Dendritic cell treated with granulocyte-macrophage colony-stimulating factor and Interleukin-4, amounts not matched to agents 40 ng/mL and 50 ng/mL, for 4 days (primary cell): ENCODE measurements at regions not wholly inside any gene's neighbourhood (a gene's known extent, or its start where the extent isn't known, plus 50 kb on each side); places are given as distances from the start of the nearest gene placed in this dataset.
"Not testable (repeated sequence)": the region's sequence is repeated elsewhere in the genome, so short reads cannot be mapped to it uniquely, and the experiment has no call there.

ENCODE experiments used
- H3K27ac Mint-ChIP-seq: one replicate; pipeline ENCODE4 v1.8.0; 2022; ENCODE audit warnings: mild to moderate bottlenecking, mixed read lengths
- H3K27me3 Mint-ChIP-seq: one replicate; pipeline ENCODE4 v1.8.0; 2022; ENCODE audit warnings: mild to moderate bottlenecking, mixed read lengths
- H3K36me3 Mint-ChIP-seq: one replicate; pipeline ENCODE4 v1.8.0; 2022; ENCODE audit warnings: low read depth, mixed read lengths
- H3K4me1 Mint-ChIP-seq: one replicate; pipeline ENCODE4 v1.8.0; 2022; ENCODE audit warnings: low read depth, mixed read lengths
- H3K4me3 Mint-ChIP-seq: one replicate; pipeline ENCODE4 v1.8.0; 2022; ENCODE audit warnings: mild to moderate bottlenecking, moderate library complexity, mixed read lengths
- H3K9me3 Mint-ChIP-seq: one replicate; pipeline ENCODE4 v1.8.0; 2022; ENCODE audit warnings: mixed read lengths
- intact Hi-C: fragments of 100-400 bp; cut with micrococcal nuclease; formaldehyde crosslinking; loops from one replicate; pipeline ENCODE4 v1.15.0; 2022

DNA sequence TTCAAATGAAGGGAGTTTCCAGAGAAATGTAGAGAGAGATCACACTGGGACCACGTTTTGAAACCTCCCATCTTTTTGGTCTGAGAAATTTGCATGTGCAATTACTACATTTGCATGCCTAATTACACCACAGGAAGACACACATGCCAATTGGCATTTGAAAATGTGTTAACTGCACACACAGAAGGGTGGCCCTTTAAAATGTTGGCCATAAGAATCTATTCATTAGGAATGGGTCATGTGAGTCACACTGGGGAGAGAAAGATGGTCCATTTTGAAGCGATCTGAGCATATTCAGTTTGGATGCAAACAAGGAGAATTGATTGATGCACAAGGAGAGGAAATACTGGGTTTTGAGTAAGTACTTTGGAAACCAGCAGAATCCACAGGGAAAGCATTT, 1407.1 kb upstream of the ACVR2A start:
- H3K4me3 Mint-ChIP-seq, result no peak overlapping the region
- no peaks in the 10 kb centered on the region for H3K4me1 Mint-ChIP-seq
- intact Hi-C loops, result no loop called here
- no peaks in the 10 kb centered on the region for H3K9me3 Mint-ChIP-seq
- H3K27me3 Mint-ChIP-seq, result no peaks in the 10 kb centered on the region
- H3K27ac Mint-ChIP-seq, result no peak overlapping the region
- no peaks in the 10 kb centered on the region for H3K36me3 Mint-ChIP-seq

DNA sequence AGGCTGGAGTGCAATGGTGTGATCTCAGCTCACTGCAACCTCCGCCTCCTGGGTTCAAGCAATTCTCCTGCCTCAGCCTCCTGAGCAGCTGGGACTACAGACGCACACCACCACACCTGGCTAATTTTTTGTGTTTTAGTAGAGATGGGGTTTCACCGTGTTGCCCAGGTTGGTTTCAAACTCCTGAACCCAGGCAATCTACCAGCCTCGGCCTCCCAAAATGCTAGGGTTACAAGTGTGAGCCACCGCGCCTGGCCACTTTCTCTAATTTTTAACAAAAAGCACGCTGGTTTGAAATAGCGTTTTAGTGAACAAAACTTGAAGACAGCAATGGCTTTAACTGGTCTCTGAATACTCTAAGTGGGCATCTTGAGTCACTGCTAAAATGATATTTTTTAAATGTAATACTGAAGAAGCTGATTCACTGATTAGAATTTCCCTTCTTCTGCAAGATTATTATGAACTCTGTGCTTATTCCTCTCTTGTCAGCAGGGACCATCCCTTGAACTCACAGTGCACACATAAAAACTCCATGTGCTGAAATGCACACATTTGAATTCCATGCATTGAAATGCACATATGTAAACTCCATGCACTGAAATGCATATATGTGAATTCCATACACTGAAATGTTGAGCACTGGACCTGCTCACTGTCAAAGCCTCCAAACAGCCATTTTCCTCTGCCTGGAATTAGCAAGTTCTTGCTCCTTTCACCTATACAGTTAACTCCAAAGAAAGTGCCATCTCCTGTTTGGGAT, 1411.5 kb upstream of the ACVR2A start:
- Mint-ChIP-seq H3K4me3 (no peak overlapping the region), H3K36me3 (no peaks in the 10 kb centered on the region), H3K27ac (no peak overlapping the region), H3K4me1 (no peaks in the 10 kb centered on the region), H3K27me3 (no peaks in the 10 kb centered on the region), H3K9me3 (no peaks in the 10 kb centered on the region)
- intact Hi-C loops, result no loop called here

DNA sequence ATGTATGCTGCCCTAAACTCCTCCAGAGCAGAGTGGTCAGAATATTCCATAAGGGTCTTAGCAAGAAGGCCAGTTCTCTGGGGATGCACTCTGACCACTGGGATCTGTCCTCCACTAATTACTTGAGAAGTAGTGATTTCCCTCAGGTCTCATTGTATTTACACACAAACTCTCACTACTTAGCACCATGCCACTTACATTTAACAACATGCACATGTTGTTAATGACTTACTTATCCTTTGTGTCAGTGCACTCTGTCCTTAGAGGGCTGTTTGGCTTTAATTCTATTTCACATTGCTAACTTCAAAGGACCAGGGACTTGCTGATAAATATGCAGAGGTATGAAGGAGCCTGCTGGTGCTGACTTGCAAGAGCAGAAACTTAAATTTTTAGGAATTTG, 1415.5 kb upstream of the ACVR2A start:
- no peaks in the 10 kb centered on the region for H3K4me1 Mint-ChIP-seq
- no peaks in the 10 kb centered on the region for H3K27me3 Mint-ChIP-seq
- no peaks in the 10 kb centered on the region for H3K9me3 Mint-ChIP-seq
- intact Hi-C loops, result no loop called here
- H3K4me3 Mint-ChIP-seq, result no peak overlapping the region
- H3K27ac Mint-ChIP-seq, result no peak overlapping the region
- H3K36me3 Mint-ChIP-seq, result no peaks in the 10 kb centered on the region

DNA sequence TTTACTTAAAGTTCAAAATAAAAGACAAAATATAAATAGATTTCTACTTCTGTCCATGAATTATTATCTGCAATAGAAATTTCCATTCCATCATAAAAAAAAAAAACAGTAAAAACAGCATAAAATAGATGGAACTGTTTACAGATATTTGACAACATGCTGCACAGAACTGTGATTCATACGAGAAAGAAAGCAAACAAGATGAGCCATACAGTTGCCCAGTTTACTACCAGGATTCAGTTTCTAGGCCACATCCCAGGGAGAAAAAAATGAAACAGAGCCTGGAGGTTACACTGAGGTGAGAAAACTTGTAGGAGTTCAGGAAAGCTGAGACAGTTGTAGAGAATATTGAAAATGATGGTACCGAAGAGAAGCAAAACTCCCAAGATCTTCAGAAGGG, 1426.9 kb upstream of the ACVR2A start:
- Mint-ChIP-seq H3K4me1 (no peaks in the 10 kb centered on the region), H3K27me3 (no peaks in the 10 kb centered on the region), H3K27ac (no peak overlapping the region), H3K4me3 (no peak overlapping the region), H3K36me3 (no peaks in the 10 kb centered on the region), H3K9me3 (no peaks in the 10 kb centered on the region)
- intact Hi-C loops, result no loop called here

DNA sequence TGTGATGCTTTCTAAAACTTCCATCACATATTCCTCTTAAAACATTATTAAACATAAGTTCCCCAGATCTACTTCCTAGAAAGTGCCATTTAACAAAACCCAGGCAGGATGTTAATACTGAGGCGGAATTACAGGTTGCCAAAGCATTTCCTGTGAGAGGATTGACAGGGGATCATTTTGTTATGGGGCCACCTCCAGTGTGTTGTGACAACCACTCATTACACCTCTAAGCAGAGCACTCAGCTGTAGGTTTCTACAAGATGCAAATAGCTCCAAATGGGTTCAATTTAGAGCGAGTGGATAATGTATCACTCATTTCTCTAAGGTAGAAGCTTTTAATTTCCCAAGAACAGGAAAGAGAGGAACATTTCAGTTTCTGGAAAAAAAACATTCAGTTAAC, 1429.5 kb upstream of the ACVR2A start:
- Mint-ChIP-seq H3K4me3 (no peak overlapping the region), H3K27ac (no peak overlapping the region), H3K27me3 (no peaks in the 10 kb centered on the region), H3K36me3 (no peaks in the 10 kb centered on the region), H3K9me3 (no peaks in the 10 kb centered on the region), H3K4me1 (no peaks in the 10 kb centered on the region)
- intact Hi-C loops, result no loop called here

DNA sequence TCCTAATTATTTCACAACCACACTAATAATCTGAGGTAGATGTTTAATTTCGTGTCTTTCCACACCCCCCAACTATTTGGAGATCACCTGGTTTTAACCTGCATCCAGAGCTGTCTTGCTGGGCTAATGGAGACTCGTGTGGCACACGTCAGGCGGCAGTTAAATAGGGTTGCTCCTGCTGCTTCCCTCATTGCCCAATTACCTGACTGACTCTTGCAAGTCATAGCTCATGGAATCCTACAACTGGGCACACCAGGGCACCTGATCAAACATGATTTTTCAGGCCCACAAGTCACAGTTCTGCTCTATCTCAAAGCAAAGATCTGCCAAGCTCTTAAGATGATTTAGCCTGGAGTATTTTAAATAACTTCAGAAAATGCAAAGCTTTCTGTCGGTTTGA, 1430.4 kb upstream of the ACVR2A start:
- Mint-ChIP-seq H3K4me3 (no peak overlapping the region), H3K4me1 (no peaks in the 10 kb centered on the region), H3K27ac (no peak overlapping the region), H3K9me3 (no peaks in the 10 kb centered on the region), H3K36me3 (no peaks in the 10 kb centered on the region), H3K27me3 (no peaks in the 10 kb centered on the region)
- intact Hi-C loops, result no loop called here

DNA sequence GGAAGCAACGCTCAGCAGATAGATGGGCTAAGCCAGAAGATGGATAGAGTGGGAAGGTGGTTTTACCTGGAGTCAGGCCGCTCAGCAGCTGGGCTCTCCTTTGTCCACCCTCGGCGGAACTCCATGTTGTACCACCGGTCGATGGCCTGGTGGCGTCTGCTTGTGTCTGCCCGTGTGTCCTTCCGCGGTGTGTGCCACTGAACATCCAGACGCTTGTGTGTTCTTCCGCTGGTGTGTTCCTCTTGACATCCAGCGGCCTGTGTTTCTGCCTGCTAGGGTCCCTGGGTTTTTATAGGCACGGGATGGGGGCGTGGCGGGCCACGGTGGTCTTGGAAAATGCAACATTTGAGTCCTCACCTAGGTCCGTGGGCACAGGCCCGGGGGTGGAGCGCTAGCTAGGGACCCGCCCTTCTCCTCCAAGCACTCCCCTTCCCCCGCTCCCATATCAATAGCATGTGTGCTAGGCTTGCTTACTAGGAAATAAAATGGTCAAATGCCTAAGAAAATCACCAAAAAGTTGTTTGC, 1431.7 kb upstream of the ACVR2A start:
- Mint-ChIP-seq H3K4me3 (no peak overlapping the region), H3K27me3 (no peaks in the 10 kb centered on the region), H3K27ac (no peak overlapping the region), H3K9me3 (no peaks in the 10 kb centered on the region), H3K4me1 (no peaks in the 10 kb centered on the region), H3K36me3 (no peaks in the 10 kb centered on the region)
- intact Hi-C loops, result no loop called here

DNA sequence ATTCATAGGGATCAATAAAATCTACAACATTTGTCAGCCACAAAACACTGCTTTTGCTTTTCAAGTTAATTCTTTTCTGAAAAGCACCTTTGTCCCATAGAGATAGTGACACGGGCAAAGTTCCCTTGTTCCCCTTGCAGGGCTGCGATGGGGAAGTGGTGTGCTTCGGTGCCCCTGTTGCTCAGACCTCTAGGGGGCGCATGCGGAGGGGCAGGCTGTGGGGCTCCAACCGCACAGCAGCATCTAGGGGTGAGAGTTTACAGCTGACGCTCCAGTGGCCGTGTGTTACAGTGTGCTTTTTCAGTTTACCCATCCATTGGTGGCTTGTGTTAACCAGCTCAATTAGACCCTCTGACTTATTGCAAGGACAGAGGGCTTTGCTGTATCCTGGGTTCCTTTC, 1432.2 kb upstream of the ACVR2A start:
- no peak overlapping the region for H3K4me3 Mint-ChIP-seq
- no peak overlapping the region for H3K27ac Mint-ChIP-seq
- H3K36me3 Mint-ChIP-seq, result no peaks in the 10 kb centered on the region
- intact Hi-C loops, result no loop called here
- H3K27me3 Mint-ChIP-seq, result no peaks in the 10 kb centered on the region
- H3K4me1 Mint-ChIP-seq, result no peaks in the 10 kb centered on the region
- no peaks in the 10 kb centered on the region for H3K9me3 Mint-ChIP-seq

DNA sequence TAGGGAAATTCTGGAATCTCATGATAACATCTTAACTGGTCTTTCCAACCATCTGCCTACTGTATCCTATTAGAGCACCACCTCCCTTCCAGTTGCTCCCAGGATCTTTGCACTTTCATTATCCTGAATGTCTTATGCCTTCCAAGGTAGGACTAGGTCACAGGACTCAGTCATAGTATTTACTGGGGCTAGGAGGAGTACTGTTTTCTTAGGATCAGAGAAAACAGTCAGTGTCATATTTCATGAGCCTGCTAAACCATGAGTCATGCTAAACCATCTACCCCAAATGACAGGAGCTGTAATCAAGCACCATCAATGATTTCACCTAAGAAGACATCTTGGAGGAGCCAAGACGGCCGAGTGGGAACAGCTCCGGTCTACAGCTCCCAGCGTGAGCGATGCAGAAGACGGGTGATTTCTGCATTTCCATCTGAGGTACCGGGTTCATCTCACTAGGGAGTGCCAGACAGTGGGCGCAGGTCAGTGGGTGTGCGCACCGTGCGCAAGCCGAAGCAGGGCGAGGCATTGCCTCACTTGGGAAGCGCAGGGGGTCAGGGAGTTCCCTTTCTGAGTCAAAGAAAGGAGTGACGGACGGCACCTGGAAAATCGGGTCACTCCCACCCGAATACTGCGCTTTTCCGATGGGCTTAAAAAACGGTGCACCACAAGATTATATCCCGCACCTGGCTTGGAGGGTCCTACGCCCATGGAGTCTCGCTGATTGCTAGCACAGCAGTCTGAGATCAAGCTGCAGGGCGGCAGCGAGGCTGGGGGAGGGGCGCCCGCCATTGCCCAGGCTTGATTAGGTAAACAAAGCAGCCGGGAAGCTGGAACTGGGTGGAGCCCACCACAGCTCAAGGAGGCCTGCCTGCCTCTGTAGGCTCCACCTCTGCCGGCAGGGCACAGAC, 1439.2 kb upstream of the ACVR2A start:
- H3K36me3 Mint-ChIP-seq, H3K27ac Mint-ChIP-seq, intact Hi-C loops, H3K4me3 Mint-ChIP-seq, H3K4me1 Mint-ChIP-seq, H3K27me3 Mint-ChIP-seq: not testable (repeated sequence)
- H3K9me3 Mint-ChIP-seq, result peaks cover 38% of the 10 kb centered on the region

DNA sequence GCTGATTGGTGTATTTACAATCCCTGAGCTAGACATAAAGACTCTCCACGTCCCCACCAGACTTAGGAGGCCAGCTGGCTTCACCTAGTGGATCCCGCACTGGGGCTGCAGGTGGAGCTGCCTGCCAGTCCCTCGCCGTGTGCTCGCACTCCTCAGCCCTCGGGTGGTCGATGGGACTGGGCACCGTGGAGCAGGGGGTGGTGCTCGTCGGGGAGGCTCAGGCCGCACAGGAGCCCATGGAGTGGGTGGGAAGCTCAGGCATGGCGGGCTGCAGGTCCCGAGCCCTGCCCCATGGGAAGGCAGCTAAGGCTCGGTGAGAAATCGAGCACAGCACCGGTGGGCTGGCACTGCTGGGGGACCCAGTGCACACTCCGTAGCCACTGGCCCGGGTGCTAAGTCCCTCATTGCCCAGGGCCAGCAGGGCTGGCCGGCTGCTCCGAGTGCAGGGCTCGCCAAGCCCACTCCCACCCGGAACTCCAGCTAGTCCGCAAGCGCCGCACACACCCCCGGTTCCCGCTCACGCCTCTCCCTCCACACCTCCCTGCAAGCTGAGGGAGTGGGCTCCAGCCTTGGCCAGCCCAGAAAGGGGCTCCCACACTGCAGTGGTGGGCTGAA, 1441.2 kb upstream of the ACVR2A start:
- H3K36me3 Mint-ChIP-seq, H3K4me1 Mint-ChIP-seq, H3K4me3 Mint-ChIP-seq, H3K27me3 Mint-ChIP-seq, intact Hi-C loops, H3K27ac Mint-ChIP-seq: not testable (repeated sequence)
- H3K9me3 Mint-ChIP-seq, result peaks cover 38% of the 10 kb centered on the region

DNA sequence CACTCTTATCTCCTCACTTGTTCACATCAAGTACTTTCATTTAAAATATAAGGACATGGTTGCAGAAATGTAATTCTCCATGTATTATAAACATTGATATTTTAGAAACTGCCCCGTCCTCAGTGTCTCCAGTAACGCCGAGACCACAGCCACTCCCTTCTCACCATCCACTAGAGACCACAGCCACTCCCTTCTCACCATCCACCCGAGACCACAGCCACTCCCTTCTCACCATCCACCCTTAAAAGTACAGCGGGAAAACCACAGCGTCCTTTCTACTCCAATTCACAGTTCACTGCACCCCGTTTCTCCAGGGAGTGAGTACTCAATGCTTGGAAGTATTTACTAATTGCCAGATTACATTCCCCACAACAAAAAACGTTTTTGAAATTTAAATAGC, 1452.2 kb upstream of the ACVR2A start:
- H3K4me1 Mint-ChIP-seq, result no peaks in the 10 kb centered on the region
- H3K27ac Mint-ChIP-seq, result no peak overlapping the region
- intact Hi-C loops, result no loop called here
- no peaks in the 10 kb centered on the region for H3K27me3 Mint-ChIP-seq
- no peak overlapping the region for H3K4me3 Mint-ChIP-seq
- H3K9me3 Mint-ChIP-seq, result no peaks in the 10 kb centered on the region
- H3K36me3 Mint-ChIP-seq, result no peaks in the 10 kb centered on the region

DNA sequence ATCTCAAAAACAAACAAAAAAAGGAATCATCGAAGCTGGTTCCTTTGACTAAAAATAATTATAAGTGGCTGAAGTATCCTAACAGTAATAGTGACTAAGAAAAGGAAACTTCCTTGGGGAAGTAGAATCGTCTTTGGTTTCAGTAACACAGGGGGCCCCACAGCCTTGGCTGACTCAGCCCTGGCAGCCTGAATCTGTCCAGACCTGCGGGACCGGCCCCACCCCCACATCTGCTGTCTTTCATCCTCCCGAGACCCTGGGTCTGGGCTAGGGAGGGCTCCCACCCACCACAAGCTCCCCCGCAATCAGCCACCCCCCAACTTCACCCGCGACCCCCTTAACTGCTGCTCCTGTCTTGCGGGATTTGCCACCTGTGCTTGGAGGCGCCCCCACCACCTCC, 1452.6 kb upstream of the ACVR2A start:
- H3K4me1 Mint-ChIP-seq, result no peaks in the 10 kb centered on the region
- H3K27me3 Mint-ChIP-seq, result no peaks in the 10 kb centered on the region
- H3K9me3 Mint-ChIP-seq, result no peaks in the 10 kb centered on the region
- intact Hi-C loops, result no loop called here
- H3K36me3 Mint-ChIP-seq, result no peaks in the 10 kb centered on the region
- H3K4me3 Mint-ChIP-seq, result no peak overlapping the region
- no peak overlapping the region for H3K27ac Mint-ChIP-seq

DNA sequence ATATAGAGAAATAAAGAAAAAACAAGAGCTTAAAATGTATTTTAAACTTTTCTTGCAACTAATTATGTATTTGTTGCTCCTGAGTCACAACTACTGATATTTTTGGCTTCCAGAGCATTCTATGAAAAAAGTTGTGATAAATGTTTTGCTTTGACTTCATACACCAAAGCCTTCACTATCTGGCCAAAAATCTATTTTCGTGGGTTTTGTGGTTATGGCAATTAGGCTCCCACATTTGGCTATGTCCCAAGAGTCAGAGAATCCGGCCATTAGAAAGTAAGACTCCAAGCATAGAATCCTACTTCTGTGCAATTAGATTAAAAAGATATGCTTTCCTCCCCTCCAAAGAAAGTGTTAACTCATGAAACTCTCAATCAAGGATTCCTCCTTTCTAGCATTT, 1456.1 kb upstream of the ACVR2A start:
- H3K27ac Mint-ChIP-seq, result no peak overlapping the region
- peaks cover 7% of the 10 kb centered on the region for H3K4me1 Mint-ChIP-seq
- no peaks in the 10 kb centered on the region for H3K36me3 Mint-ChIP-seq
- no peaks in the 10 kb centered on the region for H3K9me3 Mint-ChIP-seq
- no peak overlapping the region for H3K4me3 Mint-ChIP-seq
- H3K27me3 Mint-ChIP-seq, result no peaks in the 10 kb centered on the region
- intact Hi-C loops, result no loop called here

DNA sequence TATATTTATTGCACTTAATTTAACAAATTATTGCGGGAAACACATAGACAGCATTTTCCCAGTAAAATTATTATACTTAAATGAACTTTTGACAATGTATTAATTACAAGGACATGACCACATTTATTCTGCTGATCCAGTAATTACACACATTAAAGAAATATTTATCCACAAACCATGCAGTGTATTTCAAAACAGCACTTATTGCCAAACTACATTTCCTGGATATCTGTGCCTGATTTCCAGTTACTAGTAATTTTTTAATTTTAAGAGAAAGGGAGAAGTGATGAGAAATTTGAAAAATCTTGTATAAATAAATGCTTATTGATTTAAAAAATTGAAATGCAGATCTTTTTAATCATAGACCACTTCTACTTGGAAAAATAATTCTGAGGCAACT, 1458.7 kb upstream of the ACVR2A start:
- no peak overlapping the region for H3K27ac Mint-ChIP-seq
- H3K4me3 Mint-ChIP-seq, result no peak overlapping the region
- H3K27me3 Mint-ChIP-seq, result no peaks in the 10 kb centered on the region
- intact Hi-C loops, result no loop called here
- H3K9me3 Mint-ChIP-seq, result no peaks in the 10 kb centered on the region
- H3K4me1 Mint-ChIP-seq, result peaks cover 7% of the 10 kb centered on the region
- no peaks in the 10 kb centered on the region for H3K36me3 Mint-ChIP-seq
